ENCODE measurements at regions not wholly inside any gene's neighbourhood (a gene's known extent, or its start where the extent isn't known, plus 50 kb on each side); places are given as distances from the start of the nearest gene placed in this dataset.

- TF ChIP-seq CHD7 (IDR thresholded peaks at IDR 0.05; ENCODE audit: insufficient replicate concordance, low read length) (no peak), TBP (IDR thresholded peaks at IDR 0.05; ENCODE audit: low read depth, low read length) (no peak), MAFK (IDR thresholded peaks at IDR 0.05; ENCODE audit: low read depth, low read length) (no peak), SP1 (IDR thresholded peaks at IDR 0.05; ENCODE audit: low read depth, low read length) (no peak), CEBPB (IDR thresholded peaks at IDR 0.05; ENCODE audit: low read depth, low read length) (no peak), RBBP5 (IDR thresholded peaks at IDR 0.05; ENCODE audit: borderline replicate concordance, low read depth, low read length) (no peak)
These were observed 153.0 kb upstream of the LRATD1 start (continued) for GRCh38 chr2:14479486-14479885.

All from H1 (cell line).